GM12891 (cell line): ENCODE measurements at regions not wholly inside any gene's neighbourhood (a gene's known extent, or its start where the extent isn't known, plus 50 kb on each side); places are given as distances from the start of the nearest gene placed in this dataset.

Source experiments
- DNase-seq: peaks from one replicate; pipeline ENCODE4 v3.0.0; 2011; ENCODE audit warnings: low spot score; ENCODE audit not compliant: insufficient read length
- FAIRE-seq: peaks from 2 replicates; lab custom pipeline; 2011; peaks lifted over from hg19 to GRCh38; lab: Jason Lieb, UNC
- PAX5 ChIP-seq: IDR thresholded peaks from 2 replicates; pipeline ENCODE4 v1.6.1; 2011; ENCODE audit warnings: low read length, moderate library complexity, mild to moderate bottlenecking; ENCODE audit not compliant: insufficient read depth, severe bottlenecking
- POLR2A ChIP-seq: IDR thresholded peaks from 2 replicates; pipeline ENCODE4 v1.6.1; 2011; ENCODE audit warnings: low read depth, low read length, control low read depth
- POLR2AphosphoS5 ChIP-seq: IDR thresholded peaks from 2 replicates; pipeline ENCODE4 v1.6.1; 2011; ENCODE audit warnings: low read depth, low read length, control low read depth
- POU2F2 ChIP-seq: IDR thresholded peaks from 2 replicates; pipeline ENCODE4 v1.6.1; 2011; ENCODE audit warnings: low read depth, mild to moderate bottlenecking, control low read depth, low read length, moderate library complexity
- SPI1 ChIP-seq: IDR thresholded peaks from 2 replicates; pipeline ENCODE4 v1.6.1; 2011; ENCODE audit warnings: low read depth, low read length, control low read depth
- TAF1 ChIP-seq: IDR thresholded peaks from 2 replicates; pipeline ENCODE4 v1.6.1; 2011; ENCODE audit warnings: low read depth, low read length, control low read depth

GRCh38 chr12:34600592-34601462 lies 578.5 kb downstream of the ALG10 start:
- TF ChIP-seq PAX5, result no peak
- TF ChIP-seq POLR2AphosphoS5, result no peak
- no peak for TF ChIP-seq POLR2A
- no peak for TF ChIP-seq SPI1
- TF ChIP-seq POU2F2, result no peak
- no peak for TF ChIP-seq TAF1
- FAIRE-seq, result no peak

DNA sequence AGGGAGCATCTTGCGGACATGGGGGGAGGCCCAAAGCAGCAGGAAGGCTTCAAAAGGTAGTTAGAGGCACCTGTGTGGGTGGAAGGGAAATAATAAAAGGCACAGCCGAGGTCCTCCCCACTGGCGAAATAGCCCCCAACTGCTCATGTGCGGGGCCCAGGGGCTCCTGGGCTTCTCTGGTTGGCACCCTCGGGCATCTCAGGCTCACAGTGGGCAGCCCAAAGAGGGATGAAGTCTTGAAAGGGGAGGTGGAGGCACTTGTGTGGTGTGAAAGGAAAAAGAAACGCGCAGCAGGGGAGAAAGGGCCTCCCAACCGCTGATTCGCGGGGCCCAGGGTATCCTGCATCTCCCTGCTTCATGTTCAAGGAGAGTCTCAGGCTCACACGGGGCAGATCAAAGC lies 579.4 kb downstream of the ALG10 start:
- no peak for DNase-seq
- no peak for TF ChIP-seq POU2F2
- no peak for TF ChIP-seq POLR2AphosphoS5
- no peak for TF ChIP-seq PAX5
- TF ChIP-seq SPI1, result no peak
- no peak for TF ChIP-seq POLR2A
- no peak for TF ChIP-seq TAF1
- FAIRE-seq, result no peak

More at GRCh38 chr12:34600592-34601462, 578.5 kb downstream of the ALG10 start:
- DNase-seq, result no peak

- no peak for DNase-seq
- TF ChIP-seq POU2F2, result no peak
- no peak for TF ChIP-seq POLR2A
- TF ChIP-seq POLR2AphosphoS5, result no peak
- no peak for TF ChIP-seq TAF1
- FAIRE-seq, result no peak
Measured at GRCh38 chr12:34602213-34602940, 580.1 kb downstream of the ALG10 start.

DNA sequence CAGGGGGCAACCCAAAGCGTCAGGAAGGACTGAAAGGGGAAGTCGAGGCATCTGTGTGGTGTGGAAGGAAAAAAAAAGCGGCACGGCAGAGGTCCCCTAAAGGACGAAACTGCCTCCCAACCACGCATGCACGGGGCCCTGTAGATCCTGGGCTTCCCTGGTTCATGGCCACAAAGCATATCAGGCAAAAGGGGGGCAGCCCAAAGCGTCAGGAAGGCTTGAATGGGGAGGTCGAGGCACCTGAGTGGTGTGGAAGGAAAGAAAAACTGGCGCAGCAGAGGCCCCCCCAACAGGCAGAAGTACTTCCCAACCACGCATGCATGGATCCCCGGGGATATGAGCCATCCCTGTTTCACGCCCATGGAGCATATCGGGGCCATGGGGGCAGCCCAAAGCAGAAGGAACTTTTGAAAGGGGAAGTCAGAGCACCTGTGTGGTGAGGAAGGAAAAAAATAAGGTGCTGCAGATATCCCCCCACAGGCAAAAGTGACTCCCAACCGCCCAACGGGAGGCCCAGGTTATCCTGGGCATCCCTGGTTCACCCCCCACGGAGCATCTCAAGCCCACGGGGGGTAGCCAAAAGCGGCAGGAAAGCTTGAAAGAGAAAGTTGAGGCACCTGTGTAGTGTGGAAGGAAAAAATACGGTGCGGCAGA lies 581.2 kb downstream of the ALG10 start:
- DNase-seq (no peak), FAIRE-seq (no peak)
- TF ChIP-seq PAX5 (no peak), TAF1 (no peak), POLR2A (no peak), POU2F2 (no peak), SPI1 (no peak), POLR2AphosphoS5 (no peak)

DNA sequence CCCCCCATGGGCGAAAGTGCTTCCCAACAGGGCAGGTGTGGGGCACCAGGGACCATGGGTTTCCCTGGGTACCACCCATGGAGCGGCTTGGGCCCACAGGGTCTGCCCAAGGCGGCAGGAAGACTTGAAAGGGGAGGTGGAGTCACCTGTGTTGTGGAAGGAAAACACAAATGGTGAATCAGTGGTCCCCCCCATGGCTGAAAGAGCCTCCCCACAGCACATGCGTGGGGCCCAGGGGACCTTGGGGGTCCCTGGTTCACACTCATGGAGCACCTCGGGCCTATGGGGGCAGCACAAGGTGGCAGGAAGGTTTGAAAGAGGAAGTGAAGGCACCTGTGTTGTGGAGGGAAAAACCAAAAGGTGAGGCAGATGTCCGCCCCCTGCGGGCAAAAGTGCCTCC lies 581.9 kb downstream of the ALG10 start:
- no peak for TF ChIP-seq SPI1
- TF ChIP-seq PAX5, result no peak
- no peak for TF ChIP-seq POLR2A
- TF ChIP-seq POLR2AphosphoS5, result no peak
- TF ChIP-seq TAF1, result no peak
- TF ChIP-seq POU2F2, result no peak
- no peak for FAIRE-seq
- DNase-seq, result no peak

GRCh38 chr12:34604631-34605509 lies 582.6 kb downstream of the ALG10 start:
- DNase-seq (no peak), FAIRE-seq (no peak)
- TF ChIP-seq POU2F2 (no peak), SPI1 (no peak), TAF1 (no peak)

DNA sequence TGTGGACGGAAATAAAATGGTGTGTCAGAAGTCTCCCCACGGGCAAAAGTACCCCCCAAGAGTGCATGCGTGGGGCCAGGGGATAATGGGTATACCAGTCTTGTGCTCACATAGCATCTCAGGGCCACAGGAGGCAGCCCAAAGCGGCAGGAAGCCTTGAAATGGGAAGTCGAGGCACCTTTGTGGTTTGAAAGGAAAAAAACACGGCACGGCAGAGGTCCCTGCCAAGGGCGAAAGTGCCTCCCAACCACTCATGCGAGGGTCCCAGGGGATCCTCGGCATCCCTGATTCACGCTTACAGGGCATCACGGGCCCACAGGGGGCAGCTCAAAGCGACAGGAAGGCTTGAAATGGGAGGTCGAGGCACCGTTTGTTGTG lies 583.2 kb downstream of the ALG10 start:
- no peak for FAIRE-seq
- DNase-seq, result no peak
- TF ChIP-seq POLR2AphosphoS5 (no peak), SPI1 (no peak), POU2F2 (no peak), TAF1 (no peak), PAX5 (no peak), POLR2A (no peak)

GRCh38 chr12:34605955-34606748 lies 583.9 kb downstream of the ALG10 start:
- TF ChIP-seq POLR2AphosphoS5, result no peak
- TF ChIP-seq SPI1, result no peak
- TF ChIP-seq PAX5, result no peak
- no peak for TF ChIP-seq POU2F2
- no peak for TF ChIP-seq TAF1
- no peak for TF ChIP-seq POLR2A
- no peak for FAIRE-seq
- no peak for DNase-seq
